Activated naive CD8-positive, alpha-beta T cell (primary cell): ENCODE measurements at regions not wholly inside any gene's neighbourhood (a gene's known extent, or its start where the extent isn't known, plus 50 kb on each side); places are given as distances from the start of the nearest gene placed in this dataset.
A peak's percentile ranks its signal among the peaks of the same experiment; 100 is the strongest.

ENCODE experiments used
- H3K27ac Mint-ChIP-seq: one replicate; pipeline ENCODE4 v1.8.0; 2021; ENCODE audit warnings: mixed read lengths
- H3K27me3 Mint-ChIP-seq: one replicate; pipeline ENCODE4 v1.8.0; 2021; ENCODE audit warnings: mixed read lengths
- H3K36me3 Mint-ChIP-seq: one replicate; pipeline ENCODE4 v1.8.0; 2021; ENCODE audit warnings: mixed read lengths
- H3K4me1 Mint-ChIP-seq: one replicate; pipeline ENCODE4 v1.8.0; 2021; ENCODE audit warnings: low read depth, mixed read lengths
- H3K4me3 Mint-ChIP-seq: one replicate; pipeline ENCODE4 v1.8.0; 2021; ENCODE audit warnings: mild to moderate bottlenecking, mixed read lengths
- H3K9me3 Mint-ChIP-seq: one replicate; pipeline ENCODE4 v1.8.0; 2021; ENCODE audit warnings: low read depth, mixed read lengths

- H3K4me3 Mint-ChIP-seq = no peak overlapping the region
- H3K4me1 Mint-ChIP-seq = no peaks in the 10 kb centered on the region
- no peaks in the 10 kb centered on the region for H3K9me3 Mint-ChIP-seq
- H3K27me3 Mint-ChIP-seq = peaks cover 8% of the 10 kb centered on the region
- H3K27ac Mint-ChIP-seq = no peak overlapping the region
- no peaks in the 10 kb centered on the region for H3K36me3 Mint-ChIP-seq
Observed at GRCh38 chr5:44868541-44868940, 59.8 kb downstream of the MRPS30 start.

GRCh38 chr5:44869928-44870327 is 61.2 kb downstream of the MRPS30 start:
- no peak overlapping the region for H3K4me3 Mint-ChIP-seq
- H3K9me3 Mint-ChIP-seq = no peaks in the 10 kb centered on the region
- no peaks in the 10 kb centered on the region for H3K36me3 Mint-ChIP-seq
- H3K27me3 Mint-ChIP-seq = peaks cover 5% of the 10 kb centered on the region
- no peak overlapping the region for H3K27ac Mint-ChIP-seq
- H3K4me1 Mint-ChIP-seq = peaks cover 7% of the 10 kb centered on the region

GRCh38 chr5:44870430-44870829 is 61.7 kb downstream of the MRPS30 start:
- Mint-ChIP-seq H3K9me3 (no peaks in the 10 kb centered on the region), H3K4me3 (no peak overlapping the region), H3K27me3 (peaks cover 5% of the 10 kb centered on the region), H3K36me3 (no peaks in the 10 kb centered on the region), H3K4me1 (peaks cover 11% of the 10 kb centered on the region), H3K27ac (no peak overlapping the region)

GRCh38 chr5:44871401-44871800 is 62.7 kb downstream of the MRPS30 start:
- H3K9me3 Mint-ChIP-seq = peaks cover 3% of the 10 kb centered on the region

GRCh38 chr5:44875661-44876605 is 67.2 kb downstream of the MRPS30 start:
- H3K27me3 Mint-ChIP-seq = peaks cover 2% of the 10 kb centered on the region
- H3K4me3 Mint-ChIP-seq = peak overlapping the region; percentile 49
- peaks cover 3% of the 10 kb centered on the region for H3K9me3 Mint-ChIP-seq
- H3K4me1 Mint-ChIP-seq = peaks cover 31% of the 10 kb centered on the region
- peak overlapping the region; percentile 97 for H3K27ac Mint-ChIP-seq
- H3K36me3 Mint-ChIP-seq = no peaks in the 10 kb centered on the region

More at GRCh38 chr5:44871401-44871800, 62.7 kb downstream of the MRPS30 start:
- Mint-ChIP-seq H3K27ac (no peak overlapping the region), H3K27me3 (peaks cover 2% of the 10 kb centered on the region), H3K4me1 (peaks cover 21% of the 10 kb centered on the region), H3K36me3 (no peaks in the 10 kb centered on the region), H3K4me3 (no peak overlapping the region)

- no peak overlapping the region for H3K27ac Mint-ChIP-seq
- H3K4me1 Mint-ChIP-seq = peaks cover 15% of the 10 kb centered on the region
- H3K9me3 Mint-ChIP-seq = no peaks in the 10 kb centered on the region
- no peak overlapping the region for H3K4me3 Mint-ChIP-seq
- H3K36me3 Mint-ChIP-seq = no peaks in the 10 kb centered on the region
- H3K27me3 Mint-ChIP-seq = no peaks in the 10 kb centered on the region
Observed at GRCh38 chr5:44881266-44881665, 72.5 kb downstream of the MRPS30 start.

- no peak overlapping the region for H3K27ac Mint-ChIP-seq
- H3K4me1 Mint-ChIP-seq = peaks cover 5% of the 10 kb centered on the region
- H3K36me3 Mint-ChIP-seq = no peaks in the 10 kb centered on the region
- no peak overlapping the region for H3K4me3 Mint-ChIP-seq
- H3K9me3 Mint-ChIP-seq = no peaks in the 10 kb centered on the region
- no peaks in the 10 kb centered on the region for H3K27me3 Mint-ChIP-seq
Observed at GRCh38 chr5:44884036-44884435, 75.3 kb downstream of the MRPS30 start.

GRCh38 chr5:44885903-44886302 is 77.2 kb downstream of the MRPS30 start:
- no peak overlapping the region for H3K4me3 Mint-ChIP-seq

GRCh38 chr5:44887722-44888121 is 79.0 kb downstream of the MRPS30 start:
- Mint-ChIP-seq H3K27ac (no peak overlapping the region), H3K4me3 (no peak overlapping the region), H3K27me3 (peaks cover 3% of the 10 kb centered on the region), H3K9me3 (peaks cover 4% of the 10 kb centered on the region), H3K36me3 (no peaks in the 10 kb centered on the region), H3K4me1 (peaks cover 3% of the 10 kb centered on the region)

More at GRCh38 chr5:44885903-44886302, 77.2 kb downstream of the MRPS30 start:
- peaks cover 4% of the 10 kb centered on the region for H3K4me1 Mint-ChIP-seq
- no peaks in the 10 kb centered on the region for H3K27me3 Mint-ChIP-seq
- H3K36me3 Mint-ChIP-seq = no peaks in the 10 kb centered on the region
- no peak overlapping the region for H3K27ac Mint-ChIP-seq
- peaks cover under 1% of the 10 kb centered on the region for H3K9me3 Mint-ChIP-seq

GRCh38 chr5:44888435-44888834 is 79.7 kb downstream of the MRPS30 start:
- Mint-ChIP-seq H3K27me3 (peaks cover 5% of the 10 kb centered on the region), H3K4me3 (no peak overlapping the region), H3K9me3 (peaks cover 4% of the 10 kb centered on the region), H3K27ac (no peak overlapping the region), H3K36me3 (no peaks in the 10 kb centered on the region), H3K4me1 (peaks cover 3% of the 10 kb centered on the region)

- Mint-ChIP-seq H3K4me1 (no peaks in the 10 kb centered on the region), H3K27ac (no peak overlapping the region), H3K27me3 (peaks cover 5% of the 10 kb centered on the region), H3K36me3 (no peaks in the 10 kb centered on the region), H3K4me3 (no peak overlapping the region), H3K9me3 (peaks cover 4% of the 10 kb centered on the region)
Observed at GRCh38 chr5:44891116-44891515, 82.4 kb downstream of the MRPS30 start.

- Mint-ChIP-seq H3K4me1 (peaks cover 3% of the 10 kb centered on the region), H3K27me3 (peaks cover 2% of the 10 kb centered on the region), H3K36me3 (no peaks in the 10 kb centered on the region), H3K9me3 (no peaks in the 10 kb centered on the region), H3K4me3 (no peak overlapping the region), H3K27ac (no peak overlapping the region)
Observed at GRCh38 chr5:44900273-44900954, 91.7 kb downstream of the MRPS30 start.

- no peak overlapping the region for H3K4me3 Mint-ChIP-seq
- H3K27me3 Mint-ChIP-seq = no peaks in the 10 kb centered on the region
- H3K4me1 Mint-ChIP-seq = no peaks in the 10 kb centered on the region
- H3K27ac Mint-ChIP-seq = no peak overlapping the region
- H3K9me3 Mint-ChIP-seq = no peaks in the 10 kb centered on the region
- H3K36me3 Mint-ChIP-seq = no peaks in the 10 kb centered on the region
Observed at GRCh38 chr5:44907396-44907795, 98.6 kb downstream of the MRPS30 start.

- Mint-ChIP-seq H3K4me3 (no peak overlapping the region), H3K4me1 (no peaks in the 10 kb centered on the region), H3K27me3 (no peaks in the 10 kb centered on the region), H3K27ac (no peak overlapping the region), H3K9me3 (no peaks in the 10 kb centered on the region), H3K36me3 (no peaks in the 10 kb centered on the region)
Observed at GRCh38 chr5:44909004-44909403, 100.3 kb downstream of the MRPS30 start.

GRCh38 chr5:44911501-44911900 is 102.8 kb downstream of the MRPS30 start:
- no peak overlapping the region for H3K27ac Mint-ChIP-seq
- no peaks in the 10 kb centered on the region for H3K27me3 Mint-ChIP-seq
- H3K4me3 Mint-ChIP-seq = no peak overlapping the region
- no peaks in the 10 kb centered on the region for H3K4me1 Mint-ChIP-seq
- no peaks in the 10 kb centered on the region for H3K9me3 Mint-ChIP-seq
- H3K36me3 Mint-ChIP-seq = no peaks in the 10 kb centered on the region
